Upper lobe of left lung (tissue), 4 donors: ENCODE measurements at regions not wholly inside any gene's neighbourhood (a gene's known extent, or its start where the extent isn't known, plus 50 kb on each side); places are given as distances from the start of the nearest gene placed in this dataset.

Experiments used
- CTCF ChIP-seq, 6 experiments: fragments of 450-650 bp in 4 of 6; fragments of 200-600 bp in 2 of 6; sonication (generic) in 2 of 6; IDR thresholded peaks; one replicate each; pipeline ENCODE4 v1.5.1; 2016 to 2019; ENCODE audit warnings: antibody characterized with exemption in 6 of 6
- EP300 ChIP-seq, 4 donors: sonication (generic); formaldehyde crosslinking; IDR thresholded peaks; one replicate each; pipeline ENCODE4 v1.5.1; 2017; ENCODE audit warnings: antibody characterized with exemption in 4 of 4, control low read depth in 2 of 4
- POLR2A ChIP-seq, 4 donors: fragments of 450-650 bp; IDR thresholded peaks; one replicate each; pipeline ENCODE4 v1.5.1; 2016 to 2017; ENCODE audit warnings: antibody characterized with exemption in 4 of 4, mild to moderate bottlenecking in 2 of 4
- POLR2AphosphoS5 ChIP-seq, 2 donors: sonication (generic); formaldehyde crosslinking; IDR thresholded peaks; one replicate each; pipeline ENCODE4 v1.5.1; 2017; ENCODE audit warnings: antibody characterized with exemption in 2 of 2

- TF ChIP-seq CTCF (IDR thresholded peaks at IDR 0.05), result no peak
- TF ChIP-seq EP300 (IDR thresholded peaks at IDR 0.05), result no peak
- TF ChIP-seq POLR2A (IDR thresholded peaks at IDR 0.05), result no peak
- TF ChIP-seq POLR2AphosphoS5 (IDR thresholded peaks at IDR 0.05), result no peak
These were observed 79.9 kb upstream of the NEO1 start for GRCh38 chr15:72972362-72972761.
